NT2/D1 (cell line): ENCODE measurements at regions not wholly inside any gene's neighbourhood (a gene's known extent, or its start where the extent isn't known, plus 50 kb on each side); places are given as distances from the start of the nearest gene placed in this dataset.

Source experiments
- SUZ12 ChIP-seq: IDR thresholded peaks from 2 replicates; pipeline ENCODE4 v1.6.1; 2011; ENCODE audit not compliant: insufficient read length, insufficient read depth; ENCODE audit errors: extremely low read depth
- YY1 ChIP-seq: IDR thresholded peaks from 2 replicates; pipeline ENCODE4 v1.6.1; 2011; ENCODE audit not compliant: insufficient read length, insufficient read depth
- ZNF274 ChIP-seq: IDR thresholded peaks from 2 replicates; pipeline ENCODE4 v1.6.1; 2011; ENCODE audit warnings: mild to moderate bottlenecking, low read depth, low read length

DNA sequence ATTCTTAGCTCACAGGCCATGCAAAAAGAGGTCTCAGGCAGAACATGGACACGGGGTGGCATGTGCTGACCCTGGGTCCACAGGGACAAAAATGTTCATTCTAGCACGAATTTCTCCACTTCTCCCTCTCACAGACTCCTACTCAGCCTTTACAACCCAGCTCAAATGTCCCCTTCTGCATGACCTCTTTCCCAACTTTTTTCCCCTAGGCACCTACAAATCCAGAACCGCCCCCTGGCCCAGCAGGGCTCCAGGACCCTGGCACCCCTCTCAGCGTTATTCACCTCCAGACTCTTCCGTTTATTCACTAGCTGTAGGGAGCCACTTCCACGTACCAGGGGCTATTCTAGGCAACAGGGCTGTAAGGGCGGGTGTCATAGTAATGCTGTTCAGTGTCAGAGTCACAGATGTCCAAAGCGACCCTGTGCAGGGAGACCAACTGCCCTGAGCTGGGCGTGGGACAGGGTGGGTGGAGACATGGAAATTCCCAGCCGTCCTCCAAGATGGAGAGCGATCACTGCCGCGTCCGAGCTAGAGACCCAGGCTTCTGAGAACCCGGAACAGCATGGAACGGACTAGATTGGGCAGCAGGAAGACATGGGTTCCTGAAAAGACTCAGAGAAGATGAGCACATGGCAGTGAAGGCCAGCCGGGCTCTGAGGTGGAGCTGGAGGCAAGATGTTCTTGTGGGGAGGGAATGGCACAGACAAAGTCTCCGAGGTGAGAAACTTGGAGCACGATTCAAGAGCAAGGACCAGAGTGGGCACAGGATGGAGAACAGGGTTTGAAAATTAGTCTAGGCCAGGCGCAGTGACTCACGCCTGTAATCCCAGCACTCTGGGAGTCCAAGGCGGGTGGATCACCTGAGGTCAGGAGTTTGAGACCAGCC, 274.9 kb upstream of the RTL1 start:
- no peak for TF ChIP-seq SUZ12
- no peak for TF ChIP-seq ZNF274
- no peak for TF ChIP-seq YY1
